ENCODE measurements at regions not wholly inside any gene's neighbourhood (a gene's known extent, or its start where the extent isn't known, plus 50 kb on each side); places are given as distances from the start of the nearest gene placed in this dataset.

- 79% methylated on average over 3 of the region's 3 CpGs for WGBS, 2 donors
- H3K27me3 ChIP-seq (ENCODE audit: control insufficient read depth in 3 of 3, insufficient read depth in 3 of 3, low read length in 2 of 3), result no peaks in the 10 kb centered on the region
- no peak for TF ChIP-seq CTCF (IDR thresholded peaks at IDR 0.05; ENCODE audit: control extremely low read depth, extremely low read depth)
- H3K36me3 ChIP-seq (ENCODE audit: control insufficient read depth in 4 of 4, insufficient read depth in 4 of 4, low read length in 4 of 4), result no peaks in the 10 kb centered on the region
- no peak overlapping the region for H3K9ac ChIP-seq (ENCODE audit: insufficient read depth in 1 of 2, low read length in 2 of 2)
- no peak for ATAC-seq (ENCODE audit: insufficient read depth, low FRiP score)
- H3K9me3 ChIP-seq (ENCODE audit: control insufficient read depth in 4 of 4, insufficient read depth in 3 of 4, low read length in 3 of 4), result peaks cover 0 to 2% (median 0%) of the 10 kb centered on the region in 4 donors
- no peaks in the 10 kb centered on the region for H3K4me1 ChIP-seq (ENCODE audit: control insufficient read depth in 5 of 5, insufficient read depth in 5 of 5, low read length in 5 of 5)
- H3K27ac ChIP-seq (ENCODE audit: low read depth in 1 of 2, low read length in 1 of 2), result no peak overlapping the region
- H3K4me3 ChIP-seq, result no peak overlapping the region
- DNase-seq, result no peak
Measured at GRCh38 chr14:71780822-71781221, 151.4 kb upstream of the RGS6 start.

- no peak for ATAC-seq (ENCODE audit: insufficient read depth, low FRiP score)
- Histone ChIP-seq H3K9me3 (ENCODE audit: control insufficient read depth in 4 of 4, insufficient read depth in 3 of 4, low read length in 3 of 4) (peaks cover 0 to 2% (median 0%) of the 10 kb centered on the region in 4 donors), H3K4me3 (no peak overlapping the region), H3K27me3 (ENCODE audit: control insufficient read depth in 3 of 3, insufficient read depth in 3 of 3, low read length in 2 of 3) (no peaks in the 10 kb centered on the region), H3K4me1 (ENCODE audit: control insufficient read depth in 5 of 5, insufficient read depth in 5 of 5, low read length in 5 of 5) (no peaks in the 10 kb centered on the region), H3K27ac (ENCODE audit: low read depth in 1 of 2, low read length in 1 of 2) (no peak overlapping the region), H3K9ac (ENCODE audit: insufficient read depth in 1 of 2, low read length in 2 of 2) (no peak overlapping the region), H3K36me3 (ENCODE audit: control insufficient read depth in 4 of 4, insufficient read depth in 4 of 4, low read length in 4 of 4) (no peaks in the 10 kb centered on the region)
- no peak for TF ChIP-seq CTCF (IDR thresholded peaks at IDR 0.05; ENCODE audit: control extremely low read depth, extremely low read depth)
- DNase-seq, result no peak
- 86 to 88% methylated on average over 4 of the region's 4 CpGs for WGBS, 2 donors
Measured at GRCh38 chr14:71783088-71783487, 149.1 kb upstream of the RGS6 start.

- Histone ChIP-seq H3K27ac (ENCODE audit: low read depth in 1 of 2, low read length in 1 of 2) (no peak overlapping the region), H3K36me3 (ENCODE audit: control insufficient read depth in 4 of 4, insufficient read depth in 4 of 4, low read length in 4 of 4) (no peaks in the 10 kb centered on the region), H3K27me3 (ENCODE audit: control insufficient read depth in 3 of 3, insufficient read depth in 3 of 3, low read length in 2 of 3) (no peaks in the 10 kb centered on the region), H3K9ac (ENCODE audit: insufficient read depth in 1 of 2, low read length in 2 of 2) (no peak overlapping the region), H3K4me3 (no peak overlapping the region), H3K9me3 (ENCODE audit: control insufficient read depth in 4 of 4, insufficient read depth in 3 of 4, low read length in 3 of 4) (peaks cover 0 to 2% (median 0%) of the 10 kb centered on the region in 4 donors), H3K4me1 (ENCODE audit: control insufficient read depth in 5 of 5, insufficient read depth in 5 of 5, low read length in 5 of 5) (no peaks in the 10 kb centered on the region)
- TF ChIP-seq CTCF (IDR thresholded peaks at IDR 0.05; ENCODE audit: control extremely low read depth, extremely low read depth), result no peak
- WGBS, 2 donors, result 64 to 80% methylated on average over 4 of the region's 4 CpGs
- ATAC-seq (ENCODE audit: insufficient read depth, low FRiP score), result no peak
- no peak for DNase-seq
Measured at GRCh38 chr14:71783786-71784185, 148.4 kb upstream of the RGS6 start.

DNA sequence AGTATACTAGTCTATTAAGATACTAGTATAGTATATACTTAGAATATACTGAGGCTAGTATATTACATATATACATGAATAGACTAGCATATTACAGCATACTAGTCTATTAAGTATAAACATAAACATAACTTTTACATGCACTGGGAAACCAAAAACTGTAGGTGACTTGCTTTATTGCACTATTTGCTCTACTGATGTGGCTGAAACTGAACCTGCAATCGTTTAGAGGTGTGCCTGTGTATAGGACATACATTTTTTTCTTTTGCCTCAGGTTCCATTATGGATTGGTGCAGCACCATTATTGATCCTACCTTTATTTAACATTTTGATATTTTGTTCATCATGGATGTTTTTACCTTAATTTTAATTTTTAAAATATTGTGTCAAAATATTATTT, 143.2 kb upstream of the RGS6 start:
- Histone ChIP-seq H3K9ac (ENCODE audit: insufficient read depth in 1 of 2, low read length in 2 of 2) (no peak overlapping the region), H3K27ac (ENCODE audit: low read depth in 1 of 2, low read length in 1 of 2) (no peak overlapping the region), H3K4me3 (no peak overlapping the region), H3K27me3 (ENCODE audit: control insufficient read depth in 3 of 3, insufficient read depth in 3 of 3, low read length in 2 of 3) (no peaks in the 10 kb centered on the region), H3K9me3 (ENCODE audit: control insufficient read depth in 4 of 4, insufficient read depth in 3 of 4, low read length in 3 of 4) (peaks cover 0 to 2% (median 0%) of the 10 kb centered on the region in 4 donors), H3K4me1 (ENCODE audit: control insufficient read depth in 5 of 5, insufficient read depth in 5 of 5, low read length in 5 of 5) (no peaks in the 10 kb centered on the region), H3K36me3 (ENCODE audit: control insufficient read depth in 4 of 4, insufficient read depth in 4 of 4, low read length in 4 of 4) (no peaks in the 10 kb centered on the region)
- ATAC-seq (ENCODE audit: insufficient read depth, low FRiP score) (no peak), DNase-seq (no peak)
- 86 to 91% methylated on average over 1 of the region's 1 CpG for WGBS, 2 donors
- no peak for TF ChIP-seq CTCF (IDR thresholded peaks at IDR 0.05; ENCODE audit: control extremely low read depth, extremely low read depth)

Data from lung (tissue), 11 donors.